Tibial nerve (tissue), 4 donors: ENCODE measurements at regions not wholly inside any gene's neighbourhood (a gene's known extent, or its start where the extent isn't known, plus 50 kb on each side); places are given as distances from the start of the nearest gene placed in this dataset.

Experiments
- CTCF ChIP-seq, 5 experiments: fragments of 200-600 bp in 3 of 5; fragments of 450-650 bp in 2 of 5; sonication (generic) in 3 of 5; IDR thresholded peaks; one replicate each; pipeline ENCODE4 v1.5.1; 2016 to 2019; ENCODE audit warnings: antibody characterized with exemption in 5 of 5, mild to moderate bottlenecking in 3 of 5, moderate library complexity in 2 of 5
- EP300 ChIP-seq, 2 donors: sonication (generic); formaldehyde crosslinking; IDR thresholded peaks; one replicate each; pipeline ENCODE4 v1.6.1; 2017; ENCODE audit warnings: antibody characterized with exemption in 2 of 2, mild to moderate bottlenecking in 1 of 2
- POLR2A ChIP-seq, 2 donors: fragments of 450-650 bp; IDR thresholded peaks; one replicate each; pipeline ENCODE4 v1.6.1; 2017; ENCODE audit warnings: antibody characterized with exemption in 2 of 2, mild to moderate bottlenecking in 2 of 2, moderate library complexity in 2 of 2

GRCh38 chr4:110367156-110367555, 108.8 kb upstream of the ENPEP start:
- no peak for TF ChIP-seq CTCF (IDR thresholded peaks at IDR 0.05)
- no peak for TF ChIP-seq EP300 (IDR thresholded peaks at IDR 0.05)
- no peak for TF ChIP-seq POLR2A (IDR thresholded peaks at IDR 0.05)
